Peyer's patch (tissue), 4 donors: ENCODE measurements at regions not wholly inside any gene's neighbourhood (a gene's known extent, or its start where the extent isn't known, plus 50 kb on each side); places are given as distances from the start of the nearest gene placed in this dataset.

Source experiments
- DNase-seq, 3 donors: peaks; one replicate each; pipeline ENCODE4 v3.0.0-alpha.2; 2017 to 2019
- H3K27ac ChIP-seq, 4 donors: fragments of 200-600 bp; sonication (generic); one replicate each; pipeline ENCODE4 v1.5.1; 2016 to 2019
- H3K27me3 ChIP-seq, 2 donors: fragments of 200-600 bp; sonication (generic); one replicate each; pipeline ENCODE4 v1.5.1; 2019
- H3K36me3 ChIP-seq, 3 donors: fragments of 200-600 bp; sonication (generic); one replicate each; pipeline ENCODE4 v1.5.1; 2016 to 2019
- H3K4me1 ChIP-seq, 4 donors: fragments of 200-600 bp; sonication (generic); one replicate each; pipeline ENCODE4 v1.5.1; 2016 to 2019
- H3K4me3 ChIP-seq, 4 donors: fragments of 200-600 bp; sonication (generic); 1 replicate in 3 of 4; 2 replicates in 1 of 4; pipeline ENCODE4 v1.5.1; 2016 to 2019; ENCODE audit warnings: mild to moderate bottlenecking in 1 of 4
- H3K9me3 ChIP-seq, 4 donors: fragments of 200-600 bp; sonication (generic); one replicate each; pipeline ENCODE4 v1.5.1; 2016 to 2019; ENCODE audit warnings: mild to moderate bottlenecking in 1 of 4
- CTCF ChIP-seq, 6 experiments: fragments of 450-650 bp in 4 of 6; fragments of 200-600 bp in 2 of 6; sonication (generic) in 1 of 6; IDR thresholded peaks; one replicate each; pipeline ENCODE4 v1.5.1; 2017 to 2019; ENCODE audit warnings: antibody characterized with exemption in 6 of 6, mild to moderate bottlenecking in 3 of 6, moderate library complexity in 1 of 6
- POLR2A ChIP-seq, 2 donors: fragments of 450-650 bp; IDR thresholded peaks; one replicate each; pipeline ENCODE4 v1.5.1; 2017; ENCODE audit warnings: antibody characterized with exemption in 2 of 2, mild to moderate bottlenecking in 2 of 2, moderate library complexity in 2 of 2

- DNase-seq = no peak
- Histone ChIP-seq H3K4me1 (no peaks in the 10 kb centered on the region), H3K4me3 (no peak overlapping the region), H3K36me3 (no peaks in the 10 kb centered on the region), H3K27ac (no peak overlapping the region), H3K9me3 (no peaks in the 10 kb centered on the region), H3K27me3 (no peaks in the 10 kb centered on the region)
- TF ChIP-seq CTCF (IDR thresholded peaks at IDR 0.05) = no peak
Measured at GRCh38 chr5:40453689-40454088, 226.0 kb upstream of the PTGER4 start.

- no peak for DNase-seq
- Histone ChIP-seq H3K27ac (no peak overlapping the region), H3K36me3 (no peaks in the 10 kb centered on the region), H3K9me3 (no peaks in the 10 kb centered on the region), H3K4me3 (no peak overlapping the region), H3K4me1 (no peaks in the 10 kb centered on the region), H3K27me3 (no peaks in the 10 kb centered on the region)
- TF ChIP-seq POLR2A (IDR thresholded peaks at IDR 0.05) = no peak
- no peak for TF ChIP-seq CTCF (IDR thresholded peaks at IDR 0.05)
Measured at GRCh38 chr5:40452874-40453624, 226.7 kb upstream of the PTGER4 start.

DNA sequence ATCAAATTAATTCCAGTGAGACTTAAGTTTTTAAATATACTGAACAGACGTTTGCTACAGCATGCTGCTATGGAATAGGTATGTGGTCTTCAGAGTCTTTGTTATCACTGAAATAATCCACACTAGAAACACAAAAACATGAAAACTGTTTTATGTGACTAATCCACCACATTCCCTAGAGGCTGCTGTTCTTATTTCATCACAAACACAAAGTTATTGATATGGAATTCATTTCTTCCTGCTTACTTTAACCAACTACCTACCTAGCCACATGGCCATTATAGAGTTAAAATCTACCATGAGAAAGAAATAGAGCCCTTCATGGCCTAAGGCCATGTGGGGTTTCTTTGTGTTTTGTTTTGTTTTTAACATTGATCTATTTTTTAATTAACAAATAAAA is 232.3 kb upstream of the PTGER4 start:
- DNase-seq = no peak
- no peaks in the 10 kb centered on the region for H3K9me3 ChIP-seq
- no peak for TF ChIP-seq CTCF (IDR thresholded peaks at IDR 0.05)
- no peak for TF ChIP-seq POLR2A (IDR thresholded peaks at IDR 0.05)
- no peaks in the 10 kb centered on the region for H3K27me3 ChIP-seq
- no peak overlapping the region for H3K4me3 ChIP-seq
- H3K27ac ChIP-seq = no peak overlapping the region
- no peaks in the 10 kb centered on the region for H3K36me3 ChIP-seq
- H3K4me1 ChIP-seq = no peaks in the 10 kb centered on the region

DNA sequence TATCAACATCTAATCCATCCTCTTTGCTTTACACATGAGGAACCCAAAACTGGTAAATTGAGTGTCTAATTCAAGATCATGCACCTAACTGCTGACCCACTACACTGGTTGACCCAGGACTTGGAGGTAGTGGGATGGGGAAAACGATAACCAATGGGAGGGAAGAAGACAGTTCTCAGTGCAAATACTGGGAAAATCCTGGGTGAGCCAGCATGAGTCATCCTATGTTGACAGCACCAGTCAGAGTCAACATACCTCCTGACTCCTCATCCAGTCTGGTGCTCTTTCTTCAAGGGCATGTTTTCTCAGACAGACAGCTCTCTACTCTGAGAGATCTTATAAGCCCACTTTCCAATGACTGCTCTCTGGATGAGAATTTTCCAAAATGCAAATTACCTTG is 232.8 kb upstream of the PTGER4 start:
- H3K4me1 ChIP-seq = no peaks in the 10 kb centered on the region
- H3K36me3 ChIP-seq = no peaks in the 10 kb centered on the region
- no peak overlapping the region for H3K27ac ChIP-seq
- DNase-seq = peak in 1 of 3 donors; percentile 66
- H3K4me3 ChIP-seq = no peak overlapping the region
- TF ChIP-seq POLR2A (IDR thresholded peaks at IDR 0.05) = no peak
- TF ChIP-seq CTCF (IDR thresholded peaks at IDR 0.05) = no peak
- H3K27me3 ChIP-seq = no peaks in the 10 kb centered on the region
- no peaks in the 10 kb centered on the region for H3K9me3 ChIP-seq

DNA sequence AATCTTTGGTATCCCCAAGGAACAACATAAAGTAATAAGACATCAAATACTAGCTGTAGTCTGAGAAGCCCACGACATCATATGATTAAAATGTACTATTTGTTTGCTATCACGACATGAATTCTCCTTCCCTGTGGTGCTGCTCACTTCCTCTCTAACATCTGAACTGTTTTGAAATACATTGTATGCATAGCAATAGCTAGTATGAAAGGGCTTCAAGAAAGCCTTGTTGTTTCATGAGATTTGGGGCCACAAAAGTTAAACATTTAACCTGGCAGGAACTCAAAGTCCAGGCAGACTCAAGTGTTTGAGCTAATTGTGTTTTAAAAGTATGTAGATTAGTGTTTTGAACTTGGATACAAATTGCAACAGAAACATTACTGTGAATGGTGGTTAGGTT is 237.4 kb upstream of the PTGER4 start:
- peak overlapping the region in 2 of 4 donors; percentile 49 to 74 for H3K27ac ChIP-seq
- H3K4me1 ChIP-seq = peaks cover 0 to 12% (median 0%) of the 10 kb centered on the region in 4 donors
- H3K27me3 ChIP-seq = no peaks in the 10 kb centered on the region
- TF ChIP-seq CTCF (IDR thresholded peaks at IDR 0.05) (no peak), POLR2A (IDR thresholded peaks at IDR 0.05) (no peak)
- no peak overlapping the region for H3K4me3 ChIP-seq
- no peaks in the 10 kb centered on the region for H3K36me3 ChIP-seq
- H3K9me3 ChIP-seq = no peaks in the 10 kb centered on the region
- no peak for DNase-seq
